ENCODE measurements at regions not wholly inside any gene's neighbourhood (a gene's known extent, or its start where the extent isn't known, plus 50 kb on each side); places are given as distances from the start of the nearest gene placed in this dataset.

- no peak for DNase-seq
These were observed 113.0 kb downstream of the DTHD1 start for GRCh38 chr4:36394352-36394903.

- DNase-seq, result no peak
These were observed 118.4 kb downstream of the DTHD1 start for GRCh38 chr4:36399762-36400353.

GRCh38 chr4:36402008-36402758 is 120.8 kb downstream of the DTHD1 start:
- no peak for DNase-seq

DNA sequence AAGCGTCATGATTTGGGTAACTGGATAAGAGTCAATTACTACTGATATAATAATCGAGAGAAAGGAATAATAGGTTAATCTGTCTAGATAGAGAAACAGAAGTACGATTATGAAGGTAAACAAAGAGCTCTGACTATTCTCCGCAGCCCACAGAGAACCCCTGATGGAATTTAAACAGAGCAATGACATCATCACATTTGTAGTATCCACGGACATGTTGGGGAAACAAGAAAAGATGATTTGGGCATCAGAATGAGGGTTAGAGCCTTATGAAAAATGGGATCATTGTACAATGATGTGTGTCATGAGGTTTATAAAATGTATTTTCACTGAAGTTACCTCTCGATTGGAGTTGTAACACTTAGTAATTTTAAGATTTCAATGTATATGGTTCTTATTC is 129.9 kb downstream of the DTHD1 start:
- no peak for DNase-seq

DNA sequence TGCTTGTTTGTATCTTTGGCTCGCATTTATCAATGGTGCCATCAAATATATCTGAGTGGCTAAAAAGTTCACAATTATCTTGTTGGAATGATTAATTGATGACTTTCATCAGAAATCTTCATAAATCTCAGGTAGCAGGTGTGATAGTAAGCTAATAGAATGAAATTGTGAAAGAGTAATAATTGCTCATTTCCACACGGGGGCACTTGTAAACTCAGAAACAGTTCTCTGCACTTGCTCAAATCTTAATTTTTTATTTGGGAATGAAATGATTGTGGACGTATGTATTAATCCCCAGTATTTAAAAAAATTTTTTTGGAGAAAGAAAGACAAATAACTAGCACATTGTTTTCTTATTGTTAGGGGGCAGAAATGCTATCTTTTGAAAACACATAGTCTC is 132.8 kb downstream of the DTHD1 start:
- DNase-seq, result no peak

DNA sequence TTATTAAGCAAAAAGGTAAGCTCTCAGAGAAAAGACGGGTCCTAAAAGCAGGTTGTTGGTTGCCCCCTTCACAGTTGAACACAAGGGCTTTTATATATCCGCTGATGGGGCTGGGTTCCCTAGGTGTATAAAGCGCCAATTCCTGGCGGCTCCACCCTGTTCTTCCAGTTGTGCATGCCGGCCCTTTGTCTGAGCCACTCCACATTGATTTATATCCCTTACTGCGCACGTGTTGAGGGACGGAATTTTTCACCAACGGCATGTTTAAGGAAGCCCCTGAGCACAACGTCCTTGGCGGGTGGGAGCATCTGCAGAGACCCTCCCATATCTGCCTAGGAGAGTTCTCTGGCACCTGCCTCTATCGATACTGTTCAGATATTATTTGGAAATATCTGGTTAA is 135.7 kb downstream of the DTHD1 start:
- DNase-seq, result no peak

DNA sequence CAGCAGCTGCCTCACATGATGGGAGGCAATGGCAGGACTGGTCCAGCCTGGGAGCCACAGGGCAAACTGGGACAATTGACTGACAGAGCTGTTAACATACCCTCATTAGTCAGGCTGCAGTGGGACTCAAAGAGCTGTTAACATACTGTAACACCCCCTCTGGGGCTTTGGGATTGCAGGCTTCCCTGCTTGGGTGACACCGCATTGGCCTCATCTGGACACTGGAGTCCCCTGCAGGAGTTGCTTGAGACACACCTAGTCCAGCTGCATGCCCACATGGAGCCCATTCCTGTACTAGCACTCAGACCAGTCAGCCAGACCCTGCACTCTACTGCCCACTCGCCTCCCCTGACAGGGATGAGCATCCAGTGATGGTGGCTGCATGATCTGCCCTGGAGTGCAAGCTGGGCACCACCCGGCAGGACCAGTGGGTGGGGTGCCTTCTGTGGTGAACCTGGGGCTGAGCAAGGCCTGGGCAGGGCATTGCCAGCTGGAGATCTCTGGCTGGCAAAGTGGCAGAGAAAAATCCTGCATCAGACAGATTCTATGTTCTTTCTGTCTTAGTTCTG is 138.8 kb downstream of the DTHD1 start:
- DNase-seq, result no peak

- DNase-seq, result no peak
These were observed 141.2 kb downstream of the DTHD1 start for GRCh38 chr4:36422607-36423006.

- no peak for DNase-seq
These were observed 145.3 kb downstream of the DTHD1 start for GRCh38 chr4:36426741-36427140.

DNA sequence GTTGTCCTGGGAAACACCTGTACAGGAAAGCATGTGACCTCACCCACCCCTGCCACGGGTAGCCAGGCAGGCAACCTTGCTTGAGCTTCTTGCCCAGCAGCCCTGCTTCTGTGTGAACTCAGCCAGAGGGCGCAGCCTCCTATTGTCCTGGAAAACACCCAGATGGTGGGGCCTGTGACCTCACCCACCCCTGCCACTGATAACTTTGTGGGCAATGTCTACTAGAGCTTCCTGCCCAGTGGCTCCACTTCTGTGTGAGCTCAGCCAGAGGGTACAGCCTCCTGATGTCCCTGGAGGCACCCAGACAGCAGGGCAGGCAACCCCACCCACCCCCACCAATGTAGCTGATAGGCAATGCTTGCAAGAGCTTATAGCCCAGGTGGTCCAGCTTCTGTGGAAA is 146.3 kb downstream of the DTHD1 start:
- no peak for DNase-seq

DNA sequence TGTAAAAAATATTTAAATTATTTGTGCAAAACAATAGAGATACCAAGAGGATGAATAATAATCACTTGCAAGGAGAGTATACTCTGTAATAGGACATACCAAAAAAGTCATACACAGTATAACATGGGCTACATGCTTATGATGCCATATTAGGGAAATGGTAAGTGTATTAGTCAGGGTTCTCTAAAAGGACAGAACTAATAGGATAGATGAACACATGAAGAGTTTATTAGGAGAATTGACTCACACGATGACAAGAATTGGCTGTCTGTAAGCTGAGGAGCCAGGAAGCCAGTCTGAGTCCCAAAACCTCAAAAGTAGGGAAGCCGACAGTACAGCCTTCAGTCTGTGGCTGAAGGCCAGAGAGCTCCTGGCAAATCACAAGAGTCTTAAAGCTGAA is 151.2 kb downstream of the DTHD1 start:
- DNase-seq, result no peak

DNA sequence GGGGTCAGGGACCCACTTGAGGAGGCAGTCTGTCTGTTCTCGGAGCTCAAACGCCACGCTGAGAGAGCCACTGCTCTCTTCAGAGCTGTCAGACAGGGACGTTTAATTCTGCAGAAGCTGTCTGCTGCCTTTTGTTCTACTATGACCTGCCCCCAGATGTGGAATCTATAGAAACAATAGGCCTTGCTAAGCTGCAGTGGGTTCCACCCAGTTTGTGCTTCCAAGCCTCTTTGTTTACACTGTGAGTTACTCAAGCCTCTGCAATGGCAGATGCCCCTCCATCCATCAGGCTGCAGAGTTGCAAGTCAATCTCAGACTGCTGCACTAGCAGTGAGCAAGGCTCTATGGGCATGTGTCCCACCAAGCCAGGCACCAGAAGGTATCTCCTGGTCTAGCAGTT is 158.1 kb downstream of the DTHD1 start:
- DNase-seq, result no peak

DNA sequence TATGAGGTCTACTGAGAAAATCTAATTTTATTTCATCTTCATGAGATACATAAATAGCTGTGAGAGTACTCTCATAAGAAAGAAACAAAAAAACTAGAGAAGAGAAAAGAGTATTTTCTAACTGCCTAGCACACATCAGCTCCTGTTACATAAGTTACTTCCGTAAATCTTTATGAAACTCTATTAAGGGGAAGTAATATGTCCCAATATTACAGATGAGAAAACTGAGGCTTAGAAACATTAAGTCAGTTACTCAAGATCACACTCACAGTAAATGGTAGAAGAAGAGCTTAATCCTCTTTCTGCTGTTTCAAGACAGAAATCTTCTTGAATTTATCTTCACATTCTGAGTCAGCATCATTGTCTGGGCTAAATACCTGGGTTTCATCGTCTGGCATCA is 164.1 kb downstream of the DTHD1 start:
- DNase-seq, result no peak

- DNase-seq, result no peak
These were observed 164.9 kb downstream of the DTHD1 start for GRCh38 chr4:36446275-36446674.

DNA sequence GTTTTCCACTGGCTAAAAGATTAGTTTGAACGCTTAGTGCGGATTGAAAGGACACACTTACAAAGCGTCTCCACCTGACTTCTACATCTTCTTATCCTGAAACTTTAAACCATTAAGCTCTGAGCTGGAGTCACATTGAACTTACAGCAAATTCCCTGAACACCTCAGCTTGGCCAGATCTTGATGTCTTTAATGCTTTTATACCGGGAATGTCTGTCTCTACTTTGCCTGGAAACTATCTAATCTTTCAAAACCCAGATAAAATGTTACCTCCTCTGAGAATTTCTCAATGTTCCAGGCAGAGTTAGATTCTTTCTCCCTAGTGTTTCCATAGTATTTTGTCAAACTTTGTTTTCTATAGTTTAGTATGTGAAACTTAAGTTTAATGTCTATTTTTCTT is 179.9 kb downstream of the DTHD1 start:
- no peak for DNase-seq

DNA sequence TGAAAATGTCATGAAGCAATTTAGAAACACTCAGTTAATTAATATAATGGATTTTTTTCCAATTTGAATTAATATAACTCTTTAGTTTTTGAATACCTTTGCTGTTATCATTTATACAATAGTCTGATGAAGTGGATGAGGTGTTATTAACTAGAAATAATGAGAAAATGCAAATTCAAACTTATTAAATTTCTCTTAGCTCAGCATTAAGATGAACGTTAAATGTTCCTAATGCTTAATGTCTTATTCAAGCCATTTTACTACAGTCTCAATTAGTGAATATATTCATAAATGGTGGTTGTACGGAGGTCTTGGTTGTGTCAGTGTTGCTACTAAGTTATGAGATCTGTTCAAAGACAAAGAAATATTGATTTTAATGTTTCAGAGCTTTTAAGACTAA is 186.3 kb downstream of the DTHD1 start:
- no peak for DNase-seq

DNA sequence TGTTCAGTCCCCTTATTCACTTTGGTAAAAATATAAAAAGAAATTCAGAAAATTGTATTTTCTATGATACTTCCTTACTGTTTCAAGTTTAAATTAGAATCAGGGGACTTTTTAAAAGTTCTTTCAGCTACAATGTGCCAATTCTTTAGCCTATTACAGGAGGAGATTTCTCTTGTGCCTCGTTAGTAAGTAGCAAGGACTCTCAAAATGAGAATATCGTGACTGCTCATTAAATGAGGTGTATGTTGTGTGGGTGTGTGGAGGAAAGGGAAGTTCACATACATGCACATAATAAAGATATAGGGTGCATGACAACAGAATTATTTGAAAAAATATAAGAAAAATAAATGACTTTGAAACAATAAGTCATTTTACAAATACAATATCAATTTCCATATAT is 190.5 kb downstream of the DTHD1 start:
- no peak for DNase-seq

- no peak for DNase-seq
These were observed 194.7 kb downstream of the DTHD1 start for GRCh38 chr4:36476135-36476534.

GRCh38 chr4:36477861-36478260 is 196.4 kb downstream of the DTHD1 start:
- DNase-seq, result no peak

DNA sequence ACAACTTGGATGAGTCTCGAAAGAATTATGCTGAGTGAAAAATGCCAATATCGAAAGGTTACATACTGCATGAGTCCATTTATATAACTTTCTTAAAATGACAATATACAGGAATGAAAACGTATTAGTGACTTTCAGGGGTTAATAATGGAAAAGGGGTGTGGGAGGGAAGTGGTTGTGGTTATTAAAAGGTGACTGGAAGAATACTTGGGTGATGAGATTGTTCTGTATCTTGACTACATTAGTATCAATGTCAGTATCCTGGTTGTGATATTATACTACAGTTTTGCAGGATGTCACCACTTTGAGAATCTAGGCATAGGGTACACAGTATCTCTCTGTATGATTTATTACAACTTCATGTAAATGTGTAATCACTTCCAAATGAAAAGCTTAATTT is 204.5 kb downstream of the DTHD1 start:
- no peak for DNase-seq

- no peak for DNase-seq
These were observed 208.4 kb downstream of the DTHD1 start for GRCh38 chr4:36489798-36490197.

- DNase-seq, result no peak
These were observed 210.6 kb downstream of the DTHD1 start for GRCh38 chr4:36492041-36492440.

GRCh38 chr4:36492590-36492989 is 211.2 kb downstream of the DTHD1 start:
- DNase-seq, result no peak

DNA sequence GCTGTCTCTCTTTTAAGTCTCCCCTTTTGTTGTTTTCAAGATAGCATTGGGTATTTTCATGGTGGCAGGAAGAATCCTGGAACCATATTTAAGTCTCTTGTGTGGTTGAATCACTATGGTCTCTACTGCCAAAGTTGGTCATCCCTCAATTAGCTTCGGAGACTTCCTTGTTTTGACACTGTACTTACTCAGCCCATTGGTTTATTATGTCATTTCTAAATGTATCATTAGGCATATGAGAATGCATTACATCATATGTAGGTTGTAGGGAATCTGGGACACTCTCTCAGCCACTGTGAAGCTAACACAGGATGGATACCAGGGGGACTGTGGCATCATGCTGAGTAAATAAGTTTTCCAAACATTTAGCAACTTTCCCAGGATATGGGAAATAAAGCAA is 211.8 kb downstream of the DTHD1 start:
- DNase-seq, result no peak
